HepG2 (cell line): ENCODE measurements at regions not wholly inside any gene's neighbourhood (a gene's known extent, or its start where the extent isn't known, plus 50 kb on each side); places are given as distances from the start of the nearest gene placed in this dataset.

ENCODE experiments used
- ATAC-seq: fragments of 200-7000 bp; cut with Tn5 transposase; 3 replicates; pipeline ENCODE4 v1.9.1; 2020; ENCODE audit warnings: mild to moderate bottlenecking, moderate library complexity
- BruUV-seq: library from RNA; stranded (reverse); fragments of 400-500 nt; replicated peaks from 2 replicates; lab custom pipeline; 2021; lab: Mats Ljungman, UMichigan
- CTCF ChIA-PET: fragments of 300-600 bp; formaldehyde crosslinking; extraction: SDS; loops from one replicate; lab custom pipeline; 2021; ENCODE audit warnings: low total read pairs, inconsistent platforms, low intra/inter-chr PET ratio; lab: Yijun Ruan, JAX
- POLR2A ChIA-PET: fragments of 350-600 bp; sonication (Branson Sonifier 250); formaldehyde crosslinking; loops from one replicate; lab custom pipeline; 2020; ENCODE audit warnings: antibody characterized with exemption, inconsistent platforms; lab: Yijun Ruan, JAX
- DNase-seq: peaks from one replicate; pipeline ENCODE4 v3.0.0-alpha.2; 2015; ENCODE audit warnings: low spot score
- FAIRE-seq: peaks from 3 replicates; lab custom pipeline; 2011; peaks lifted over from hg19 to GRCh38; lab: Jason Lieb, UNC
- H2AFZ ChIP-seq: one replicate; pipeline ENCODE4 v1.6.1; 2011; ENCODE audit warnings: low read length, inconsistent platforms
- H3K27ac ChIP-seq: fragments of 300-600 bp; 3 replicates; pipeline ENCODE4 v1.8.0; 2011; ENCODE audit warnings: mixed run types, mild to moderate bottlenecking, mixed read lengths, low read length, inconsistent platforms; ENCODE audit not compliant: insufficient read depth; ENCODE audit errors: extremely low read length
- H3K27me3 ChIP-seq, 2 experiments: fragments of 200-600 bp in 1 of 2; 2 replicates in 1 of 2; 3 replicates in 1 of 2; pipeline versions ENCODE4 v1.6.0 to v1.8.0; 2011; ENCODE audit warnings: low read length in 2 of 2, mild to moderate bottlenecking in 2 of 2, moderate library complexity in 2 of 2, inconsistent platforms in 1 of 2; ENCODE audit not compliant: insufficient read depth in 2 of 2, control insufficient read depth in 1 of 2
- H3K36me3 ChIP-seq, 2 experiments: fragments of 200-600 bp in 1 of 2; replicated peaks in 1 of 2; 2 replicates in 1 of 2; 3 replicates in 1 of 2; pipeline versions ENCODE4 v1.5.1 to v1.8.0; 2011; ENCODE audit warnings: low read length in 2 of 2, inconsistent platforms in 1 of 2; ENCODE audit not compliant: insufficient read depth in 2 of 2, control insufficient read depth in 1 of 2
- H3K4me1 ChIP-seq: 2 replicates; pipeline ENCODE4 v1.5.1; 2012; ENCODE audit warnings: low read length, inconsistent platforms; ENCODE audit not compliant: insufficient read depth
- H3K4me2 ChIP-seq: 2 replicates; pipeline ENCODE4 v1.6.0; 2011; ENCODE audit warnings: low read depth, low read length, inconsistent platforms
- H3K4me3 ChIP-seq, 3 experiments: fragments of 200-600 bp in 1 of 3; sonication (generic), shearing (Covaris generic) in 1 of 3; replicated peaks in 1 of 3; 2 replicates each; pipeline ENCODE4 v1.5.1; 2011 to 2016; ENCODE audit warnings: low read length in 3 of 3, inconsistent platforms in 2 of 3, low read depth in 2 of 3, mild to moderate bottlenecking in 2 of 3, control low read depth in 1 of 3, mixed read lengths in 1 of 3; ENCODE audit not compliant: insufficient read depth in 1 of 3
- H3K79me2 ChIP-seq: one replicate; pipeline ENCODE4 v1.6.1; 2011; ENCODE audit warnings: low read length, inconsistent platforms; ENCODE audit not compliant: insufficient read depth
- H3K9ac ChIP-seq: 2 replicates; pipeline ENCODE4 v1.6.0; 2011; ENCODE audit warnings: mild to moderate bottlenecking, low read depth, low read length, inconsistent platforms; ENCODE audit not compliant: insufficient read depth
- H3K9me3 ChIP-seq: 2 replicates; pipeline ENCODE4 v1.5.1; 2012; ENCODE audit warnings: mild to moderate bottlenecking, low read length
- H4K20me1 ChIP-seq: 2 replicates; pipeline ENCODE4 v1.6.0; 2011; ENCODE audit warnings: inconsistent platforms, mild to moderate bottlenecking, low read length, moderate library complexity; ENCODE audit not compliant: insufficient read depth
- GATAD2A ChIP-seq: IDR thresholded peaks from 2 replicates; pipeline ENCODE4 v1.6.1; 2016
- KDM5B ChIP-seq: sonication (generic); formaldehyde crosslinking; IDR thresholded peaks from 2 replicates; pipeline ENCODE4 v1.4.0; 2020; ENCODE audit warnings: missing genetic modification reagents, mild to moderate bottlenecking, borderline replicate concordance
- RAD51 ChIP-seq: fragments of 450-650 bp; IDR thresholded peaks from 2 replicates; pipeline ENCODE4 v1.6.1; 2016; ENCODE audit warnings: borderline replicate concordance
- ZNF552 ChIP-seq: sonication (generic); formaldehyde crosslinking; IDR thresholded peaks from 2 replicates; pipeline ENCODE4 v1.9.0; 2022; ENCODE audit warnings: missing genetic modification reagents, mild to moderate bottlenecking, borderline replicate concordance
- ZNF563 ChIP-seq: sonication (generic); formaldehyde crosslinking; IDR thresholded peaks from 2 replicates; pipeline ENCODE4 v1.8.0; 2022; ENCODE audit warnings: mild to moderate bottlenecking, moderate library complexity, missing genetic modification reagents
- WGBS: methylation state at CpG from one replicate; pipeline ENCODE4 v1.1.6; 2017; ENCODE audit warnings: low lambda C conversion rate; 5-methylcytosine and 5-hydroxymethylcytosine counted together
- in situ Hi-C: cut with HindIII; loops from 2 replicates; pipeline ENCODE4 v1.10.0; 2017; ENCODE audit warnings: low pct_unique_long_range_greater_than_20kb; ENCODE audit not compliant: extremely low pct_ligation_motif_present
- intact Hi-C: fragments of 100-400 bp; cut with micrococcal nuclease; formaldehyde crosslinking; loops from one replicate; pipeline ENCODE4 v1.10.0; 2022; ENCODE audit not compliant: unreplicated experiment
- TF ChIP-seq, protein P1 (sequence below): sonication (generic); formaldehyde crosslinking; IDR thresholded peaks from 2 replicates; pipeline ENCODE4 v1.8.0; 2022; ENCODE audit warnings: missing genetic modification reagents, mild to moderate bottlenecking, moderate library complexity, borderline replicate concordance
- TF ChIP-seq, protein P2 (sequence below): fragments of 450-650 bp; IDR thresholded peaks from 2 replicates; pipeline ENCODE4 v1.6.1; 2016

DNA sequence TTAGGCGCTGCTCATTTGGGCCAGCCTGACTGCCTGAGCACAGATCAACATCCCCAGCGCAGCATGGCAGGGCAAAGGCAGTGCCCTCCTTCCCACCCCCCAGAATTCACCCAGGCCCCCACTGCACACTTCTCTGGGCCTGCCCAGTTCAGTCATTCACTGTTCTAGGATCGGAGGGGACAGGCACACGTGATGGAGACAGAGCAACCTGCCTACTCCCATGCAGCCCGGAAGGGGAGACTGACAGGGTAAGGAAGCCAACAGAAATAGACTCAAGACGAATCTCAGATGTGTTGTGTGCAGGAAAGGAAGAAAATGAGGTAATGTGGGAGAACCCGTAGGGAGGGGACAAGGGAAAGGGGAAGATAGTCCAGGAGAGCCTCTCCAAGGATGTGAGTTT lies 59.2 kb upstream of the LYRM9 start (continued):
- TF ChIP-seq, protein P1, sequence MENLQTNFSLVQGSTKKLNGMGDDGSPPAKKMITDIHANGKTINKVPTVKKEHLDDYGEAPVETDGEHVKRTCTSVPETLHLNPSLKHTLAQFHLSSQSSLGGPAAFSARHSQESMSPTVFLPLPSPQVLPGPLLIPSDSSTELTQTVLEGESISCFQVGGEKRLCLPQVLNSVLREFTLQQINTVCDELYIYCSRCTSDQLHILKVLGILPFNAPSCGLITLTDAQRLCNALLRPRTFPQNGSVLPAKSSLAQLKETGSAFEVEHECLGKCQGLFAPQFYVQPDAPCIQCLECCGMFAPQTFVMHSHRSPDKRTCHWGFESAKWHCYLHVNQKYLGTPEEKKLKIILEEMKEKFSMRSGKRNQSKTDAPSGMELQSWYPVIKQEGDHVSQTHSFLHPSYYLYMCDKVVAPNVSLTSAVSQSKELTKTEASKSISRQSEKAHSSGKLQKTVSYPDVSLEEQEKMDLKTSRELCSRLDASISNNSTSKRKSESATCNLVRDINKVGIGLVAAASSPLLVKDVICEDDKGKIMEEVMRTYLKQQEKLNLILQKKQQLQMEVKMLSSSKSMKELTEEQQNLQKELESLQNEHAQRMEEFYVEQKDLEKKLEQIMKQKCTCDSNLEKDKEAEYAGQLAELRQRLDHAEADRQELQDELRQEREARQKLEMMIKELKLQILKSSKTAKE (CRISPR knock-in tag) = no peak
- TF ChIP-seq, protein P2, sequence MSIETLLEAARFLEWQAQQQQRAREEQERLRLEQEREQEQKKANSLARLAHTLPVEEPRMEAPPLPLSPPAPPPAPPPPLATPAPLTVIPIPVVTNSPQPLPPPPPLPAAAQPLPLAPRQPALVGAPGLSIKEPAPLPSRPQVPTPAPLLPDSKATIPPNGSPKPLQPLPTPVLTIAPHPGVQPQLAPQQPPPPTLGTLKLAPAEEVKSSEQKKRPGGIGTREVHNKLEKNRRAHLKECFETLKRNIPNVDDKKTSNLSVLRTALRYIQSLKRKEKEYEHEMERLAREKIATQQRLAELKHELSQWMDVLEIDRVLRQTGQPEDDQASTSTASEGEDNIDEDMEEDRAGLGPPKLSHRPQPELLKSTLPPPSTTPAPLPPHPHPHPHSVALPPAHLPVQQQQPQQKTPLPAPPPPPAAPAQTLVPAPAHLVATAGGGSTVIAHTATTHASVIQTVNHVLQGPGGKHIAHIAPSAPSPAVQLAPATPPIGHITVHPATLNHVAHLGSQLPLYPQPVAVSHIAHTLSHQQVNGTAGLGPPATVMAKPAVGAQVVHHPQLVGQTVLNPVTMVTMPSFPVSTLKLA = no peak
- TF ChIP-seq, all 625 proteins: peak for 0

DNA sequence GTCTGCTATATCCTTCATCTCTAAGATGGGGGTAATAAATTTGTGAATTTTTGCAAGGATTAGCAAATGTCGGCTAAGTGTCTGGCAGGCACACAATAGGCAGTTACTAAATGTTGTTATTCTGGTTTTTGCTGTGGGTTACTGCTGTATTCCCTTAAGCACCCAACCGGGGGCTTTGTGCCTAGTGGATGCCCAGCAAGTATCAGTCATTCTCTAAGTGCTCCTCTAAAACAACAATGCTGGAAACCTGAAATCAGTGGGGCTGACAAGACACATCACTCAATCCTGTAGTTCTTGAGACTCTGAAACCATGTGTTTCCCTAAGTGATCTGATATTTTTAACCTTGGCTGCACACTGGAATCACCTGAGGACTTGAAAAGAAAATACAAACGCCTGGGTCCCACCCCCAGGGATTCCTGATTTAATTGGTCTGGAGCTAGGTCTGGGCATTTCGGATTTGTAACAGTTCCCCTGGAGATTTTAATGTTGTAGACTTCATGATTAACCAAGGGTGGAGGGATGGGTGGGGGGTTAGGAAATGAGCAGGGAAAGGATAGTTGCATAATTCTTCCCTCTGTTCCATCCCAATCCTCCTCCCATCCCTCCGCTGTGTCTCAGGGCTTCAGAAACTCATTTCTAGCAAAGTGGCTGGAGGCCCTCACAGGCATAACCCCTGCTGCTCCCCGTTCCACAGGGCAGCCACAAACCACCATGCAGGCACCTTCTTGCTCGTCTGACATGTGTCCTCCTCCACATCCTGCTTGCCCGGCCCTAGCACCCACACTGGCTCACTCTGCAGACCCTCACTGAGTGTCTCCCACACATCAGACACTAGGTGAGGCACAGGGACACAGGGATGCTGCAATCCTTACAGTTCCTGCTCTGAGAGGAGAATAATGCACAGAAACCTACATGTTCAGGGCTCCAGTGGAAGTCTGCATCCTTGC lies 61.7 kb upstream of the LYRM9 start:
- H3K4me2 ChIP-seq = no peak overlapping the region
- ChIA-PET POLR2A (no interaction called here), CTCF (no interaction called here)
- no peak overlapping the region for H3K27ac ChIP-seq
- no peaks in the 10 kb centered on the region for H4K20me1 ChIP-seq
- H3K27me3 ChIP-seq = peaks cover 0 to 21% of the 10 kb centered on the region in 2 experiments; a peak in 3 of 5 replicates
- DNase-seq = no peak
- no peak for FAIRE-seq
- no peaks in the 10 kb centered on the region for H3K4me1 ChIP-seq
- TF ChIP-seq ZNF552 (CRISPR knock-in tag) (no peak), ZNF563 (CRISPR knock-in tag) (no peak), GATAD2A (CRISPR knock-in tag) (no peak), KDM5B (CRISPR knock-in tag) (no peak), RAD51 (no peak)
- in situ Hi-C loops (no loop called here), intact Hi-C loops (no loop called here)
- BruUV-seq = no TSS peak
- no peak overlapping the region for H3K9ac ChIP-seq
- no peak overlapping the region for H2AFZ ChIP-seq
- no peaks in the 10 kb centered on the region for H3K9me3 ChIP-seq
- no peaks in the 10 kb centered on the region for H3K79me2 ChIP-seq
- H3K36me3 ChIP-seq = no peaks in the 10 kb centered on the region
- ATAC-seq = no peak
- 20% methylated on average over 8 of the region's 8 CpGs for WGBS
- no peak overlapping the region for H3K4me3 ChIP-seq
